Activated T-helper 1 cell treated with anti-CD3 and anti-CD28 coated beads, Interleukin-2, amount 50 U/mL, for 16 hours (primary cell): ENCODE measurements at regions not wholly inside any gene's neighbourhood (a gene's known extent, or its start where the extent isn't known, plus 50 kb on each side); places are given as distances from the start of the nearest gene placed in this dataset.
"Not testable (repeated sequence)": the region's sequence is repeated elsewhere in the genome, so short reads cannot be mapped to it uniquely, and the experiment has no call there.

Source experiments
- DNase-seq, 2 donors: peaks; one replicate each; pipeline ENCODE4 v3.0.0-alpha.2; 2020; ENCODE audit warnings: low read depth in 1 of 2, low spot score in 1 of 2

- peak in 1 of 2 donors; percentile 38 for DNase-seq
Measured at GRCh38 chr14:106663805-106664410, 1137.5 kb downstream of the TMEM121 start.

- DNase-seq, result no peak
Measured at GRCh38 chr14:106665814-106666213, 1139.4 kb downstream of the TMEM121 start.

- DNase-seq, result no peak
Measured at GRCh38 chr14:106666341-106666740, 1140.0 kb downstream of the TMEM121 start.

GRCh38 chr14:106670011-106670410, 1143.6 kb downstream of the TMEM121 start:
- no peak for DNase-seq

GRCh38 chr14:106674093-106674492, 1147.7 kb downstream of the TMEM121 start:
- not testable (repeated sequence) for DNase-seq

- peak in 1 of 2 donors; percentile 42 for DNase-seq
Measured at GRCh38 chr14:106674509-106675125, 1148.2 kb downstream of the TMEM121 start.

- not testable (repeated sequence) for DNase-seq
Measured at GRCh38 chr14:106675716-106676115, 1149.3 kb downstream of the TMEM121 start.

- no peak for DNase-seq
Measured at GRCh38 chr14:106679776-106680175, 1153.4 kb downstream of the TMEM121 start.

- no peak for DNase-seq
Measured at GRCh38 chr14:106681161-106681560, 1154.8 kb downstream of the TMEM121 start.

- DNase-seq, result no peak
Measured at GRCh38 chr14:106681568-106681967, 1155.2 kb downstream of the TMEM121 start.

- no peak for DNase-seq
Measured at GRCh38 chr14:106683631-106684030, 1157.2 kb downstream of the TMEM121 start.

- DNase-seq, result no peak
Measured at GRCh38 chr14:106686533-106686932, 1160.2 kb downstream of the TMEM121 start.

- no peak for DNase-seq
Measured at GRCh38 chr14:106690333-106690891, 1164.0 kb downstream of the TMEM121 start.

- DNase-seq, result peak; percentile 13 to 26
Measured at GRCh38 chr14:106691601-106692291, 1165.4 kb downstream of the TMEM121 start.

- DNase-seq, result peak in 1 of 2 donors; percentile 23
Measured at GRCh38 chr14:106694638-106695393, 1168.4 kb downstream of the TMEM121 start.

- not testable (repeated sequence) for DNase-seq
Measured at GRCh38 chr14:106698620-106699267, 1172.4 kb downstream of the TMEM121 start.

- not testable (repeated sequence) for DNase-seq
Measured at GRCh38 chr14:106703651-106704050, 1177.3 kb downstream of the TMEM121 start.

GRCh38 chr14:106706488-106706887, 1180.1 kb downstream of the TMEM121 start:
- DNase-seq, result not testable (repeated sequence)

GRCh38 chr14:106710187-106710586, 1183.8 kb downstream of the TMEM121 start:
- DNase-seq, result not testable (repeated sequence)

GRCh38 chr14:106712513-106712912, 1186.1 kb downstream of the TMEM121 start:
- DNase-seq, result not testable (repeated sequence)
